ENCODE measurements at regions not wholly inside any gene's neighbourhood (a gene's known extent, or its start where the extent isn't known, plus 50 kb on each side); places are given as distances from the start of the nearest gene placed in this dataset.
"Not testable (repeated sequence)": the region's sequence is repeated elsewhere in the genome, so short reads cannot be mapped to it uniquely, and the experiment has no call there.

- Histone ChIP-seq H3F3A (ENCODE audit: insufficient read depth) (no peaks in the 10 kb centered on the region), H3K9ac (no peak overlapping the region), H3K9me3 (ENCODE audit: low read depth) (no peaks in the 10 kb centered on the region), H3K4me1 (ENCODE audit: insufficient read depth) (no peaks in the 10 kb centered on the region), H4K20me1 (ENCODE audit: insufficient read depth) (no peaks in the 10 kb centered on the region), H3K4me2 (ENCODE audit: unreplicated experiment) (no peak overlapping the region), H3K36me3 (ENCODE audit: low read depth) (no peaks in the 10 kb centered on the region), H3K9me2 (ENCODE audit: insufficient read depth) (no peaks in the 10 kb centered on the region), H3K79me2 (ENCODE audit: insufficient read depth) (no peaks in the 10 kb centered on the region), H3K27me3 (replicated peaks; ENCODE audit: insufficient read depth) (no peaks in the 10 kb centered on the region), H3K4me3 (no peak overlapping the region), H3K27ac (no peak overlapping the region), H2AFZ (no peak overlapping the region)
- TF ChIP-seq EZH2phosphoT487 (IDR thresholded peaks at IDR 0.05; ENCODE audit: insufficient read depth, low read depth): no peak
- no peak for TF ChIP-seq EZH2 (IDR thresholded peaks at IDR 0.05; ENCODE audit: insufficient read depth, poor library complexity, severe bottlenecking)
- no peak for DNase-seq
- in situ Hi-C loops (cut with MboI): no loop called here
- 15 to 21% methylated on average over 3 of the region's 3 CpGs for WGBS, 2 experiments (ENCODE audit: low coverage in 1 of 2, low lambda C conversion rate in 2 of 2, missing lambda C conversion rate in 2 of 2)
Measured at GRCh38 chr7:138355254-138355653, 104.8 kb upstream of the TRIM24 start.

DNA sequence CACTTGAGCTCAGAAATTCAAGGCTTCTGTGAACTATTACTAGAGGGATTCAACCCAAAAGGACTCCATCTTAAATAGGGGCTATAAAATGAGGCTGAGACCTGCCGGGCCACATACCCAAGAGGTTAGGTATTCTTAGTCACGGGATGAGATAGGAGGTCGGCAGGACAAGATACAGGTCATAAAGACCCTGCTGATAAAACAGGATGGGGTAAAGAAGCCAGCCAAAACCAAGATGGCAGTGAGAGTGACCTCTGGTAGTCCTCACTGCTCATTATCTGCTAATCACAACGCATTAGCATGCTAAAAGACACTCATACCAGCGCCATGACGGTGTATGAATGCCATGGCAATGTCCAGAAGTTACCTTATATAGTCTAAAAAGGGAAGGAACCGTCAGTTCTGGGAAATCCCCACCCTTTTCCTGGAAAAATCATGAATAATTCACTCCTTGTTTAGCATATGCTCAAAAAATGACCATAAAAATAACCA, 101.2 kb upstream of the TRIM24 start:
- in situ Hi-C loops (cut with MboI): no loop called here
- Histone ChIP-seq H3K36me3 (ENCODE audit: low read depth) (no peaks in the 10 kb centered on the region), H2AFZ (no peak overlapping the region), H3K4me3 (no peak overlapping the region), H3K27me3 (replicated peaks; ENCODE audit: insufficient read depth) (no peaks in the 10 kb centered on the region), H3K4me2 (ENCODE audit: unreplicated experiment) (no peak overlapping the region), H3K4me1 (ENCODE audit: insufficient read depth) (no peaks in the 10 kb centered on the region), H3K79me2 (ENCODE audit: insufficient read depth) (no peaks in the 10 kb centered on the region), H3K9ac (no peak overlapping the region), H3F3A (ENCODE audit: insufficient read depth) (no peaks in the 10 kb centered on the region), H3K27ac (no peak overlapping the region), H4K20me1 (ENCODE audit: insufficient read depth) (no peaks in the 10 kb centered on the region), H3K9me2 (ENCODE audit: insufficient read depth) (no peaks in the 10 kb centered on the region), H3K9me3 (ENCODE audit: low read depth) (no peaks in the 10 kb centered on the region)
- TF ChIP-seq EZH2 (IDR thresholded peaks at IDR 0.05; ENCODE audit: insufficient read depth, poor library complexity, severe bottlenecking) (no peak), EZH2phosphoT487 (IDR thresholded peaks at IDR 0.05; ENCODE audit: insufficient read depth, low read depth) (no peak)
- 17 to 18% methylated on average over 7 of the region's 7 CpGs for WGBS, 2 experiments (ENCODE audit: low coverage in 1 of 2, low lambda C conversion rate in 2 of 2, missing lambda C conversion rate in 2 of 2)
- no peak for DNase-seq

- H4K20me1 ChIP-seq (ENCODE audit: insufficient read depth): no peaks in the 10 kb centered on the region
- H3K4me2 ChIP-seq (ENCODE audit: unreplicated experiment): no peak overlapping the region
- H3K9ac ChIP-seq: no peak overlapping the region
- 30 to 33% methylated on average over 6 of the region's 6 CpGs for WGBS, 2 experiments (ENCODE audit: low coverage in 1 of 2, low lambda C conversion rate in 2 of 2, missing lambda C conversion rate in 2 of 2)
- in situ Hi-C loops (cut with MboI): no loop called here
- DNase-seq: no peak
- no peaks in the 10 kb centered on the region for H3F3A ChIP-seq (ENCODE audit: insufficient read depth)
- no peak for TF ChIP-seq EZH2phosphoT487 (IDR thresholded peaks at IDR 0.05; ENCODE audit: insufficient read depth, low read depth)
- no peak for TF ChIP-seq EZH2 (IDR thresholded peaks at IDR 0.05; ENCODE audit: insufficient read depth, poor library complexity, severe bottlenecking)
- H3K79me2 ChIP-seq (ENCODE audit: insufficient read depth): no peaks in the 10 kb centered on the region
- no peaks in the 10 kb centered on the region for H3K36me3 ChIP-seq (ENCODE audit: low read depth)
- no peak overlapping the region for H3K4me3 ChIP-seq
- H3K27ac ChIP-seq: no peak overlapping the region
- no peaks in the 10 kb centered on the region for H3K9me3 ChIP-seq (ENCODE audit: low read depth)
- H3K9me2 ChIP-seq (ENCODE audit: insufficient read depth): no peaks in the 10 kb centered on the region
- H2AFZ ChIP-seq: no peak overlapping the region
- H3K27me3 ChIP-seq (replicated peaks; ENCODE audit: insufficient read depth): no peaks in the 10 kb centered on the region
- H3K4me1 ChIP-seq (ENCODE audit: insufficient read depth): no peaks in the 10 kb centered on the region
Measured at GRCh38 chr7:138359870-138360559, 100.0 kb upstream of the TRIM24 start.

- no peak overlapping the region for H3K9ac ChIP-seq
- no peak overlapping the region for H3K4me2 ChIP-seq (ENCODE audit: unreplicated experiment)
- no peak for DNase-seq
- H3K9me3 ChIP-seq (ENCODE audit: low read depth): no peaks in the 10 kb centered on the region
- no peak overlapping the region for H3K27ac ChIP-seq
- no peaks in the 10 kb centered on the region for H3K27me3 ChIP-seq (replicated peaks; ENCODE audit: insufficient read depth)
- H2AFZ ChIP-seq: no peak overlapping the region
- no peaks in the 10 kb centered on the region for H3K9me2 ChIP-seq (ENCODE audit: insufficient read depth)
- 25 to 26% methylated on average over 2 of the region's 2 CpGs for WGBS, 2 experiments (ENCODE audit: low coverage in 1 of 2, low lambda C conversion rate in 2 of 2, missing lambda C conversion rate in 2 of 2)
- no peak overlapping the region for H3K4me3 ChIP-seq
- no peaks in the 10 kb centered on the region for H3K4me1 ChIP-seq (ENCODE audit: insufficient read depth)
- TF ChIP-seq EZH2phosphoT487 (IDR thresholded peaks at IDR 0.05; ENCODE audit: insufficient read depth, low read depth): no peak
- no peak for TF ChIP-seq EZH2 (IDR thresholded peaks at IDR 0.05; ENCODE audit: insufficient read depth, poor library complexity, severe bottlenecking)
- H3K36me3 ChIP-seq (ENCODE audit: low read depth): no peaks in the 10 kb centered on the region
- H4K20me1 ChIP-seq (ENCODE audit: insufficient read depth): no peaks in the 10 kb centered on the region
- no peaks in the 10 kb centered on the region for H3K79me2 ChIP-seq (ENCODE audit: insufficient read depth)
- in situ Hi-C loops (cut with MboI): no loop called here
- no peaks in the 10 kb centered on the region for H3F3A ChIP-seq (ENCODE audit: insufficient read depth)
Measured at GRCh38 chr7:138363721-138364120, 96.3 kb upstream of the TRIM24 start.

DNA sequence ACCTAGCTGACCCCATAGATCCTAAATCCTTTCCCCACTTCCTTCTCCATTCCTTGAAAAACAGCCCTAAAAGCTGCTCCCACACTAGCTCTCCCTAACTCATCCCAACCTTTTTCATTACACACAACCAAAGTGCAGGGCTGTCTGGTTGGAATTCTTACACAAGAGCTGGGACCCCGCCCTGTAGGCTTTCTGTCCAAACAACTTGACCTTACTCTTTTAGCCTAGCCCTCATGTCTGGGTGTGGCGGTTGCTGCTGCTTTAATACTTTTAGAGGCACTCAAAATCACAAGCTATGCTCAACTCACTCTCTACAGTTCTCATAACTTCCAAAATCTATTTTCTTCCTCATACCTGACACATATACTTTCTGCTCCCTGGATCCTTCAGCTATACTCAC, 93.9 kb upstream of the TRIM24 start:
- H4K20me1 ChIP-seq (ENCODE audit: insufficient read depth); H3K4me2 ChIP-seq (ENCODE audit: unreplicated experiment); H3K27me3 ChIP-seq (replicated peaks; ENCODE audit: insufficient read depth); in situ Hi-C loops (cut with MboI); DNase-seq; H3K9me3 ChIP-seq (ENCODE audit: low read depth); H2AFZ ChIP-seq; H3K79me2 ChIP-seq (ENCODE audit: insufficient read depth); H3K27ac ChIP-seq; H3K9ac ChIP-seq; H3K4me3 ChIP-seq; H3F3A ChIP-seq (ENCODE audit: insufficient read depth); H3K36me3 ChIP-seq (ENCODE audit: low read depth); H3K4me1 ChIP-seq (ENCODE audit: insufficient read depth); H3K9me2 ChIP-seq (ENCODE audit: insufficient read depth): not testable (repeated sequence)
- 18 to 19% methylated on average over 2 of the region's 2 CpGs for WGBS, 2 experiments (ENCODE audit: low coverage in 1 of 2, low lambda C conversion rate in 2 of 2, missing lambda C conversion rate in 2 of 2)

DNA sequence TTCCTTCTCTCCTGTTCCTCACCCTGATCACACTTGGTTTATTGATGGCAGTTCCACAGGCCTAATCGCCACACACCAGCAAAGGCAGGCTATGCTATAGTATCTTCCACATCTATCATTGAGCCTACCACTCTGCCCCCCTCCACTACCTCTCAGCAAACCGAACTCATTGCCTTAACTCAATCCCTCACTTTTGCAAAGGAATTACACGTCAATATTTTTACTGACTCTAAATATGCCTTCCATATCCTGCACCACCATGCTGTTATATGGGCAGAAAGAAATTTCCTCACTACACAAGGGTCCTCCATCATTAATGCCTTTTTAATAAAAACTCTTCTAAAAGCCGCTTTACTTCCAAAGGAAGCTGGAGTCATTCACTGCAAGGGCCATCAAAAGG, 93.4 kb upstream of the TRIM24 start:
- H3K4me3 ChIP-seq; H3K27me3 ChIP-seq (replicated peaks; ENCODE audit: insufficient read depth); H3F3A ChIP-seq (ENCODE audit: insufficient read depth); H3K4me2 ChIP-seq (ENCODE audit: unreplicated experiment); H4K20me1 ChIP-seq (ENCODE audit: insufficient read depth); H3K79me2 ChIP-seq (ENCODE audit: insufficient read depth); DNase-seq; in situ Hi-C loops (cut with MboI); H3K9me3 ChIP-seq (ENCODE audit: low read depth); H3K9ac ChIP-seq; H2AFZ ChIP-seq; H3K36me3 ChIP-seq (ENCODE audit: low read depth); H3K4me1 ChIP-seq (ENCODE audit: insufficient read depth); H3K9me2 ChIP-seq (ENCODE audit: insufficient read depth); H3K27ac ChIP-seq: not testable (repeated sequence)
- WGBS, 2 experiments (ENCODE audit: low coverage in 1 of 2, low lambda C conversion rate in 2 of 2, missing lambda C conversion rate in 2 of 2): 11 to 14% methylated on average over 4 of the region's 4 CpGs
